Neural progenitor cell (in vitro differentiated cells): ENCODE measurements at regions not wholly inside any gene's neighbourhood (a gene's known extent, or its start where the extent isn't known, plus 50 kb on each side); places are given as distances from the start of the nearest gene placed in this dataset.

Experiments used
- DNase-seq: peaks from one replicate; pipeline ENCODE4 v3.0.0-alpha.2; 2016; ENCODE audit warnings: low spot score
- H2AFZ ChIP-seq: fragments of 200-600 bp; sonication (generic); replicated peaks from 2 replicates; pipeline ENCODE4 v1.6.1; 2016; ENCODE audit warnings: antibody characterized with exemption
- H3F3A ChIP-seq: fragments of 200-600 bp; sonication (generic); 2 replicates; pipeline ENCODE4 v1.6.1; 2016; ENCODE audit warnings: antibody characterized with exemption, low read depth
- H3K27ac ChIP-seq: fragments of 200-600 bp; sonication (generic); 2 replicates; pipeline ENCODE4 v1.5.1; 2016; ENCODE audit warnings: mild to moderate bottlenecking
- H3K27me3 ChIP-seq: fragments of 200-600 bp; sonication (generic); 2 replicates; pipeline ENCODE4 v1.6.1; 2016; ENCODE audit warnings: mild to moderate bottlenecking, moderate library complexity
- H3K36me3 ChIP-seq: fragments of 200-600 bp; sonication (generic); 2 replicates; pipeline ENCODE4 v1.5.1; 2016
- H3K4me1 ChIP-seq: fragments of 200-600 bp; sonication (generic); 2 replicates; pipeline ENCODE4 v1.6.1; 2016; ENCODE audit warnings: mixed run types
- H3K4me2 ChIP-seq: fragments of 200-600 bp; sonication (generic); 2 replicates; pipeline ENCODE4 v1.6.1; 2016
- H3K4me3 ChIP-seq: fragments of 200-600 bp; sonication (generic); 2 replicates; pipeline ENCODE4 v1.5.1; 2016
- H3K79me2 ChIP-seq: fragments of 200-600 bp; sonication (generic); 2 replicates; pipeline ENCODE4 v1.6.1; 2016; ENCODE audit warnings: low read depth
- H3K9ac ChIP-seq: fragments of 200-600 bp; sonication (generic); 2 replicates; pipeline ENCODE4 v1.6.1; 2016
- H3K9me3 ChIP-seq: fragments of 200-600 bp; sonication (generic); 2 replicates; pipeline ENCODE4 v1.5.1; 2016; ENCODE audit warnings: low read depth
- H4K20me1 ChIP-seq: fragments of 200-600 bp; sonication (generic); 2 replicates; pipeline ENCODE4 v1.6.1; 2016; ENCODE audit warnings: low read depth
- H3K27ac Mint-ChIP-seq: 3 replicates; pipeline ENCODE4 v1.8.0; 2021; ENCODE audit warnings: mixed read lengths
- H3K27me3 Mint-ChIP-seq: 2 replicates; pipeline ENCODE4 v1.8.0; 2022; ENCODE audit warnings: low read depth, mild to moderate bottlenecking, inconsistent platforms, moderate library complexity, mixed read lengths; ENCODE audit not compliant: insufficient read depth
- H3K36me3 Mint-ChIP-seq: 3 replicates; pipeline ENCODE4 v1.8.0; 2021; ENCODE audit warnings: mixed read lengths
- H3K4me1 Mint-ChIP-seq: 3 replicates; pipeline ENCODE4 v1.8.0; 2021; ENCODE audit warnings: mixed read lengths
- H3K4me3 Mint-ChIP-seq: 3 replicates; pipeline ENCODE4 v1.8.0; 2021; ENCODE audit warnings: mild to moderate bottlenecking, moderate library complexity, mixed read lengths
- H3K9me3 Mint-ChIP-seq: 3 replicates; pipeline ENCODE4 v1.8.0; 2020; ENCODE audit warnings: mixed read lengths
- EZH2 ChIP-seq: fragments of 200-600 bp; sonication (generic); IDR thresholded peaks from 2 replicates; pipeline ENCODE4 v1.6.1; 2017; ENCODE audit warnings: antibody characterized with exemption, mild to moderate bottlenecking, moderate library complexity
- EZH2phosphoT487 ChIP-seq: fragments of 200-600 bp; sonication (generic); IDR thresholded peaks from 2 replicates; pipeline ENCODE4 v1.6.1; 2017; ENCODE audit warnings: antibody characterized with exemption
- TF ChIP-seq, protein P1 (sequence below): fragments of 200-600 bp; sonication (generic); IDR thresholded peaks from 2 replicates; pipeline ENCODE4 v1.5.1; 2017; ENCODE audit warnings: antibody characterized with exemption, mild to moderate bottlenecking

GRCh38 chr6:22078802-22079545 is 217.9 kb downstream of the PRL start:
- H4K20me1 ChIP-seq, result no peaks in the 10 kb centered on the region
- Mint-ChIP-seq H3K9me3 (peaks cover under 1% of the 10 kb centered on the region), H3K27me3 (no peaks in the 10 kb centered on the region), H3K4me3 (no peak overlapping the region), H3K36me3 (peaks cover 30% of the 10 kb centered on the region), H3K4me1 (peaks cover 14% of the 10 kb centered on the region), H3K27ac (no peak overlapping the region)
- H3K4me1 ChIP-seq, result peaks cover 8% of the 10 kb centered on the region
- H3K9ac ChIP-seq, result no peak overlapping the region
- H3K79me2 ChIP-seq, result no peaks in the 10 kb centered on the region
- DNase-seq, result peak; percentile 39
- TF ChIP-seq EZH2, result no peak
- TF ChIP-seq, protein P1, sequence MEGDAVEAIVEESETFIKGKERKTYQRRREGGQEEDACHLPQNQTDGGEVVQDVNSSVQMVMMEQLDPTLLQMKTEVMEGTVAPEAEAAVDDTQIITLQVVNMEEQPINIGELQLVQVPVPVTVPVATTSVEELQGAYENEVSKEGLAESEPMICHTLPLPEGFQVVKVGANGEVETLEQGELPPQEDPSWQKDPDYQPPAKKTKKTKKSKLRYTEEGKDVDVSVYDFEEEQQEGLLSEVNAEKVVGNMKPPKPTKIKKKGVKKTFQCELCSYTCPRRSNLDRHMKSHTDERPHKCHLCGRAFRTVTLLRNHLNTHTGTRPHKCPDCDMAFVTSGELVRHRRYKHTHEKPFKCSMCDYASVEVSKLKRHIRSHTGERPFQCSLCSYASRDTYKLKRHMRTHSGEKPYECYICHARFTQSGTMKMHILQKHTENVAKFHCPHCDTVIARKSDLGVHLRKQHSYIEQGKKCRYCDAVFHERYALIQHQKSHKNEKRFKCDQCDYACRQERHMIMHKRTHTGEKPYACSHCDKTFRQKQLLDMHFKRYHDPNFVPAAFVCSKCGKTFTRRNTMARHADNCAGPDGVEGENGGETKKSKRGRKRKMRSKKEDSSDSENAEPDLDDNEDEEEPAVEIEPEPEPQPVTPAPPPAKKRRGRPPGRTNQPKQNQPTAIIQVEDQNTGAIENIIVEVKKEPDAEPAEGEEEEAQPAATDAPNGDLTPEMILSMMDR, result no peak
- TF ChIP-seq EZH2phosphoT487, result no peak
- H3K4me2 ChIP-seq, result no peak overlapping the region
- no peaks in the 10 kb centered on the region for H3K9me3 ChIP-seq
- no peaks in the 10 kb centered on the region for H3K27me3 ChIP-seq
- no peaks in the 10 kb centered on the region for H3F3A ChIP-seq
- no peak overlapping the region for H3K4me3 ChIP-seq
- no peak overlapping the region for H2AFZ ChIP-seq
- H3K36me3 ChIP-seq, result no peaks in the 10 kb centered on the region
- H3K27ac ChIP-seq, result no peak overlapping the region

DNA sequence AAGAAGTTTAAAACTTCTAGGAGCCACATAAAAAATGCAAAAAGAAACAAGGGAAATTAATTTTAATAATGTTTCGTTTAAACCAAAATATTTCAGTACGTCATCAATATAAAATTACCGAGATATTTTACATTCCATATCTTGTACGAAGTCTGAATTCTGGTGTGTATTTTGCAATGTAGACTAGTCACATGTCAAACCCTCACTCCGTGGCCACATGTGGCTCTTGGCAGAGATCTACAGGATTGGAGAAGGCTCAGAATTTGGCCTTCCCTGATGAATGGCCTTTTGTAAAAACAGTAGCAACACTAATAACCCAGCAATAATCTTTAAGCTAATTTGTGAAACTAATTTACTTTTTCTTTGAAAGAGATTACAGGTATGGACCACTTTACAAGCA is 217.1 kb downstream of the PRL start:
- no peak overlapping the region for H3K4me3 Mint-ChIP-seq
- TF ChIP-seq EZH2phosphoT487 (no peak), EZH2 (no peak)
- TF ChIP-seq, protein P1, result no peak
- H3K4me1 Mint-ChIP-seq, result peaks cover 14% of the 10 kb centered on the region

DNA sequence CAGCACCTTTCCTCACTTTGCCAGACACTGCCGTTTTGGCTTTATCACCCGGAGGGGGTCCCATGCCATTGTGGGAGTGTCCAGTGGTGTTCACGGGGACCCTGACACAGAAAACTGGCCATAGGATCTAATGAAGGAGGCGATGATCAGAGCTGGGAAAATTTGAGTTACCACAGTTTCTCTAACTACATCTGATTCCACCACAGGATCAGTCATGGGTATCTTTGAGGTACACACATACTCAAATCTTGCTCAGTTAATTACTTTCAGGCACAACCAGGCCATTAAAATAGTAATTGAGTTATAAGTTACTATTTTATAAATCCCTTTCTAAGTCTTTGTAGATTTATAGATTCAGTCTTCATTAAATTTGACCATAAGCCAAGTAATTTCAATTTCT is 215.1 kb downstream of the PRL start:
- Histone ChIP-seq H3K9ac (no peak overlapping the region), H3K4me1 (peaks cover 8% of the 10 kb centered on the region), H2AFZ (no peak overlapping the region), H3F3A (no peaks in the 10 kb centered on the region), H3K36me3 (no peaks in the 10 kb centered on the region), H3K9me3 (no peaks in the 10 kb centered on the region), H3K27ac (no peak overlapping the region), H3K79me2 (no peaks in the 10 kb centered on the region), H3K4me3 (no peak overlapping the region), H4K20me1 (no peaks in the 10 kb centered on the region), H3K27me3 (no peaks in the 10 kb centered on the region), H3K4me2 (no peak overlapping the region)
- Mint-ChIP-seq H3K36me3 (peaks cover 28% of the 10 kb centered on the region), H3K4me1 (peaks cover 14% of the 10 kb centered on the region), H3K27ac (no peak overlapping the region), H3K27me3 (no peaks in the 10 kb centered on the region), H3K4me3 (no peak overlapping the region), H3K9me3 (peaks cover 10% of the 10 kb centered on the region)
- no peak for DNase-seq
- TF ChIP-seq EZH2 (no peak), EZH2phosphoT487 (no peak)
- TF ChIP-seq, protein P1, result no peak

More for the DNA sequence above, 217.1 kb downstream of the PRL start:
- Histone ChIP-seq H3K79me2 (no peaks in the 10 kb centered on the region), H3K9ac (no peak overlapping the region), H3K36me3 (no peaks in the 10 kb centered on the region), H3K4me1 (peaks cover 8% of the 10 kb centered on the region), H3F3A (no peaks in the 10 kb centered on the region), H3K9me3 (no peaks in the 10 kb centered on the region), H3K27me3 (no peaks in the 10 kb centered on the region), H3K4me2 (no peak overlapping the region), H3K4me3 (no peak overlapping the region), H2AFZ (no peak overlapping the region), H4K20me1 (no peaks in the 10 kb centered on the region), H3K27ac (no peak overlapping the region)
- Mint-ChIP-seq H3K36me3 (peaks cover 23% of the 10 kb centered on the region), H3K9me3 (peaks cover 2% of the 10 kb centered on the region), H3K27ac (no peak overlapping the region), H3K27me3 (no peaks in the 10 kb centered on the region)
- DNase-seq, result no peak
